GM21515 (cell line): ENCODE measurements at regions not wholly inside any gene's neighbourhood (a gene's known extent, or its start where the extent isn't known, plus 50 kb on each side); places are given as distances from the start of the nearest gene placed in this dataset.
"Not testable (repeated sequence)": the region's sequence is repeated elsewhere in the genome, so short reads cannot be mapped to it uniquely, and the experiment has no call there.

Experiments
- ATAC-seq: cut with Tn5 transposase; IDR thresholded peaks from one replicate; pipeline ENCODE4 v1.9.1; 2021; ENCODE audit not compliant: unreplicated experiment

DNA sequence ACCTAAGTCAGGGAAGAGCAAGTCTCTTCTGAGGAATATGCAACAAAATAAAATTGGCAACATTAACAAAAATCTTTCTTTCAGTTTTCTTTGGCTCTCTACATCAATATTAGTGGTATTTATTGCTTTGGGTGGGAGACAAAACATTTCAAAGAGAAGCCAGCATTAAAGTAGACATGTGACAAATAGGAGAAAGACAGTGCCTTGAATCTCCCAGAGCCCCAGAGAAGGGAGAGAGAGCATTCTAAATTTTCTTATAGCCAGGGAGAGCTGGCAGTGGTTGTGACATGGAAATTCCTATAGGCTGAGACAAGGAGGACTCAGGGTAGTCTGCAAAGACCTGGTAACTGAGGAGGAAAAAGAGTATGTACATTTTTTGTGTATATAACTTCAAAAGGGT lies 79.4 kb upstream of the NREP start:
- ATAC-seq, result no peak

DNA sequence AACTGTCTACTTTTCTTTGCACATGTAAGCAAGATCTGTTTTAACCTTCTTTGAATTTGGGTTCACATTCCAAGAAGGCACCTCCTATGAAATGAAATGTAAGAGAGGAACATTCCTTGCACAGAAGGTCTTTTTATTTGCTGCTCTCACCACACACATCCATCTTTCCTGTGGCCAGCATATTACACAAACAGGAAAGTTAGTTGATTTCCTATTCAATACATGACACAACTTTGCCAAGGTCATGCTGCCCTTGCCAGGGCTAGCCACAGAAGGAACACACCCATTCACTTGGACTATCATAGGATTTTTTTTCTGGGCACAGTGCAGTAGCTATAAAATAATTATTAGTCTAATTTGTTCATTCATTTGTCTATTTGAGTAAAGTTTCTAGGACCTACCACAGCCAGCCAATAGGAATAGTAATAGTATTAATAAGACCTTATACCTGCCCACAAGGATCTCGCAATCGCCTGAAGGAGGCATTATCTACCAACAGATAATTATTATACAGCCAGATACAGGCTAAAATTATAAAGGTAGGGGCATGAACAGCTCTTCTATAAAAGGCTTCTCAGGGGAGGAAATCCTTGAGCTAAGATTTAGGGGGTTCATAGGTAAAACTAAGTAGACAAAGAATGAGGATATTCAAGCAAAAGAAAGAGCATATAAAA lies 78.1 kb upstream of the NREP start:
- ATAC-seq, result no peak

DNA sequence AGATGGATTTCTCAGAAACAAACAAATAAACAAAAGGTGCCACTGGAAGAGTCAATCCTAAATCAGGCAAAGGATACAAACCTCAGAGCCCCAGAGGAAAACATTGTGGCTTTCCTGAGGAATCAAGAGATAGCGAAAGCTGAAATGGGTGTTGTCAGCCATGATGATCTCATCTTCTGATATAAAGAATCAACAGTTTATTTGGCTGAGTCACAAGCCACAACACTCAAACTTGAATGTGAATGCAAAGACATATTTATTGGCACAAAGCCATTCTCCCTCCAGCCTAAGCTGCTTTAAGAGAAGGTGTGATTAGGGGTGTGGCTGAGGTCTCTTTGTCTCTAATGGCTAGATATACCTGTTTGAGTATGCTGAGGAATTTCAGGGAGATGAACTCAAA lies 73.3 kb upstream of the NREP start:
- no peak for ATAC-seq

DNA sequence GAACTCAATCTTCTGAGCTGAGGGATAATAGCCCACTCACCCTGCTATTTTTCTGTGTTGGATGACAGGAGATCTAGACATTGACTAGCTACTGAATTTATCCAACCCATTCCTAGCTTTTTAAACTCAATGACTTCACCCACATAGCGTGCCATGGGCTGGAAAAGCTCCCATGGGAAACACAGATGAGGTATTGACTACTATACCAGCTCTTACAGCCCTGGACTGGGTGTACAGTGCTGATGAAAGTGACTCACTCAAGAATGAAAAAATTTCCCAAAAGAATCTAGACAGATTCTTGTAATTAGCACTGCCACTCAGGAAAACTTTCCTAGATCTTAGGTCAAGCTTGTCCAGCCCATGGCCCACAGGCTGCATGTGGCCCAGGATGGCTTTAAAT lies 72.7 kb upstream of the NREP start:
- no peak for ATAC-seq

DNA sequence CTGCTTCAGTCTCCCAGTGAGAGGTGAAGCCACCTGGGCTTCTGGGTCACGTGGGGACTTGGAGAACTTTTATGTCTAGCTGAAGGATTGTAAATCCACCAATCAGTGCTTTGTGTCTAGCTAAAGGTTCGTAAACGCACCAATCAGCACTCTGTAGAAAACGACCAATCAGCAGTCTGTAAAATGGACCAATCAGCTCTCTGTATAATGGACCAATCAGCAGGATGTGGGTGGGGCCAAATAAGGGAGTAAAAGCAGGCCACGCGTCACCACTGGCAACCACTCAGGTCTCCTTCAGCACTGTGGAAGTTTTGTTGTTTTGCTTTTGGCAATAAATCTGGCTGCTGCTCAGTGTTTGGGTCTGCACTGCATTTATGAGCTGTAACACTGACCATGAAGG lies 69.1 kb upstream of the NREP start:
- no peak for ATAC-seq

DNA sequence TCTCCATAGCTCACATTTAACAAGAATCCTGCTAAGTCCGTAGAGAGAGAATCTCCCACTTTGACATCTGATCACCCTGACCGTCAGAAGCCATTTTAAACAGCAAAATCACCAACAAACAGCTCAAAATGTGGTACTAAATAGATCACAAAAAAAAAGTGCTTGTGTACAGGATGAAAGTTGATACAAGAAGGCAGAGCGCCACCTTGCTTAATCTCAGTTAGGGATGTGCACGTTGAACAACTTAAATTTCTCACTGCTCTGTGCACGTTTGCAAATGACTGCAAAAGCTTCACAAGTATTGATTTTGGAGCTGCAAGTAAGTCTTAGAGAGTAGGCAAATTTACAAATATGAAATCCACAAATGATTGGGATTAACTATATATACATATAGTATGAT lies 63.1 kb upstream of the NREP start:
- no peak for ATAC-seq

DNA sequence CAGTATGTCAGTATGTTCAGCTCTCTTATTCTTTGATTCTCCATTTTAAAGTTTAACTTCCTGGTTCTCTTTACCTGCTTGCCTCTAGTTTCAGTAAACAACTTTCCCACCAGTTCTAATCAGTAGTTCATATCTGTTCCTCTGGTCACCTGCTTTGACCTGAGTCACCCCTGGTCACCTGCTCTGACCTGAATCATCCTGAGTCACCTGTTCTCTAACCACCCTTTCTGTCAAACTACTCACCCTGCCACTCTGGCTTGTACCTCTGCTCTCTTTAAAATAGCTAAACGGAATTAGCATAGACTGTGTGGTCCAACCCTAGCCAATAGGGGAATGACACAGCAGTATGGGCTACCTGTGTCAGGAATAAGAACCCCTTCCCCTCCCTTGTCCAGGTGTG lies 62.0 kb upstream of the NREP start:
- ATAC-seq, result not testable (repeated sequence)

DNA sequence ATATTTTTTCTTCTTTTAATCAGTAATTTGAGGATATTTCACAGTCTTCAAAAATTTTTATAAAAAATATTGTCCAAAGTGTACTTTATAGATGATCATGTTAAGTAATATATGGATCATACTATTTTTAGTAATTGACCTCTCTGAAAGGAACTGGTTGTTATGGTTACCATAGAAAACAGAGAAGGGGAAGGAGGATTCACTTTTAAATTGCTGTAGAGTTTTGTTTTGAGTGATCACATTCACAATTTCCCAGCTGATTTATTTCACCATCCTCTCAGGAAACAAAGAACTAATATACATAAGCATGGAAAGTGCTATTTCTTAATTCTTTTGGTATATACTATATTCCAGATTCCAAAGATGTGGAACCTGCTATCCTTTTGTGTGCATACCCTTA lies 56.5 kb upstream of the NREP start:
- ATAC-seq, result no peak

DNA sequence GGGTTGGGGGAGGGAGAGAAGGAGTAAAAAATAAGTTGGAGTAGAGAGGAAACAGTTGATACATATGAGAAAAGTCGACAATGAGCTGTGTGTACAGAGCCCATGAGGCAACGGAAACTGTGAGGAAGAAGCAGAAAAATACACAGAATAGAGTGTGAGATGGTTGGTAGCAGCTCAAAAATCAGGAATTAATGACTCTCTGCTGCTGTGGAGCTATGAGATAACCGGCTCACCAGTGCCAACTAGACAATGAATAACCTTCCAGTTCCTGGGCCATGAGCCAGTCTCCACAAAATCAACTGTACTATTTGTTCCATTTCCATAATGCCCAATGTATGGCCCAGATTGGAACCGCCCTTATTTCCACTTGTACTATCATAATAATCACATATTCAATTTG lies 53.1 kb upstream of the NREP start:
- no peak for ATAC-seq
